ENCODE measurements at regions not wholly inside any gene's neighbourhood (a gene's known extent, or its start where the extent isn't known, plus 50 kb on each side); places are given as distances from the start of the nearest gene placed in this dataset.
"Not testable (repeated sequence)": the region's sequence is repeated elsewhere in the genome, so short reads cannot be mapped to it uniquely, and the experiment has no call there.

DNA sequence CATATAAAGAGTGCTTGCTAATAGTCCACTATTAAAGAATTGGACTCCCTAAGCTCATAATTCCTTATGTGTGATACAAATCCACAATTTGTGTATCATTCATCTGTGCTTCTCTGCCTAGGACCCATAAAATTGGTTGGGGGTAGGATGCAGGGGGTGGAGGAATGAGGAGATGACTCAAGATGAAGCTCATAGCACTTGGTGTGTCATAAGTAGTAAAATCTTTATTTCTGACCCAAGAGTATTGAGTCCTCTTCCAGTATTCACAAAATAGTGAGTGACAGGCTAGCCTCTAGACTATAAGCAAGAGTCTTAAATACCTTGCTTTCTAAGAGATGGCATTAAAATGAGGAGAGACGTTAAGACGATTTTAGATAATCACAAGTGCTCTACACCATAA is 390.9 kb upstream of the CDH19 start:
- DNase-seq = no peak

GRCh38 chr18:66993492-66993891 is 389.6 kb upstream of the CDH19 start:
- no peak for DNase-seq

DNA sequence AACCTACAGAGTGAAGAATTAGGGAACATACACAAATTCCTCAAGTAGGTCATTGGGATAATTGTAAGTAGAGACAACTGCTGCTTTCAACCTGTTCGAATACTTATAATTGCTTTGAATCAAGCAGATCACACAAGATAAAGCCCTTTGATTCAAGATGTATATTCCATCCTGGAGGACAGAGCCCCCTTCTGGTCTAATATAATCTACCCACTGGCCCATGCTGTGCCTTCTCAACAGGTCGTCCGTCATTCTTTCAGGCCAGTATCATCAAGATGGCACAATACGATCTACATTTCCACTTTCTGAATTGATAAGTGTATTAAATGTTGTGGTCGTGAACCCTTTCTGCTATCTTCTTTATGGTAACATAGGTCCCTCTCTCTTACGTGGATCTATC is 387.0 kb upstream of the CDH19 start:
- DNase-seq = no peak

GRCh38 chr18:66979009-66979408 is 375.1 kb upstream of the CDH19 start:
- no peak for DNase-seq

DNA sequence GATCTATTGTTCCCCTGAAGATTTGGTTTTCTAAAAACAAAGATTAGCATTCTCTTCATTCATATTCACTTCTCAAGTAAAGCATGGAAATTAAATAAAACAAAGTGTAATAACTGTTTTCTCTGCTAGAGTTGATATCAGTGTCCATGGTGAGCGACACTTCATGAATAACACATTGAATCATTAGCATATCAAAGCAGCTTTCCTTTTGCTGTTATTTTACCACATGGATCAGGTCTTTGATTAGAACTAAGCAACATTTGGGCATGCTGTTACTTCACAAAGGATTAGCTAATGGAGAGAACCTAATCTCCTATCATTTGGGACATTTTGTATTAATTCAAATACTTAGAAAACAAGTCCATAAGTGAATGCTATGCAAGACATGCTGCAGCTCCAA is 368.8 kb upstream of the CDH19 start:
- no peak for DNase-seq

GRCh38 chr18:66971960-66972359 is 368.1 kb upstream of the CDH19 start:
- DNase-seq = no peak

- DNase-seq = no peak
These were observed 362.3 kb upstream of the CDH19 start for GRCh38 chr18:66966171-66966570.

GRCh38 chr18:66958309-66958708 is 354.4 kb upstream of the CDH19 start:
- no peak for DNase-seq

DNA sequence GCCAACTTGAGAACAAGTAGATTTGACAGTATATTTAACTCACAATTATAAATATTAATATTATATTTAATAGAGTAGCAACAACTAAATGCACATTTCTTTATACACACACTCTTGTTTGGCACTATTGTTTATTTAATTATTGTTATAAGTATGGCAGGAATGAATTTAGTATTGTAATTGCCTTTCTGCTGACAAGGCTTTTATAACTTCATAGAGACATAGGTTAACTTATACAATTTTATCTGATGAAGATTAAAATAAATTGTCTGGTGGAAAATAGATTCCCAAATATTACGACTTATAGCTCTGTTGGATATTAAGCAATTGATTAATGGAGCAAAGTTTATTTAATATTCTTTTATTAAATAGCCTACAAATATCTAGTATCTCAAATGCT is 347.9 kb upstream of the CDH19 start:
- DNase-seq = no peak

DNA sequence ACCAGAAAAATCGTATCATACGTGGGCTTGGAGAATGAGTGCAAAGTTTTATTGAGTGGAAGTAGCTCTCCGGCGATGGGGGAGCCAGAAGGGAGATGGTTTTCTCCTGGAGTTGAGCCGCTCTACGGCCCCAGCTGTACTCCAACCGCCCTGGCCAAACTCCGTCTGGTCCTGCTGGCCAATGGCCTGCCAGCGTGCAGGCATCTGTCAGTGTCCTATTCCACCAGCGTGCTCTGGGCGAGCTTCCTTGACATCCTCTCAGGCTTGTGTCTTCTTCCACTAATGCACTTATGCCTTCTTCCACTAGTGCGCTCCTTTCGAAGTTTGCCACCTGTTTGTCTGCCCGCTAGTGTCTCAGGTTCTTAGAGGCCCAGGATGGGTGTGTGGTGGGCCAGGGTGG is 345.5 kb upstream of the CDH19 start:
- DNase-seq = no peak

DNA sequence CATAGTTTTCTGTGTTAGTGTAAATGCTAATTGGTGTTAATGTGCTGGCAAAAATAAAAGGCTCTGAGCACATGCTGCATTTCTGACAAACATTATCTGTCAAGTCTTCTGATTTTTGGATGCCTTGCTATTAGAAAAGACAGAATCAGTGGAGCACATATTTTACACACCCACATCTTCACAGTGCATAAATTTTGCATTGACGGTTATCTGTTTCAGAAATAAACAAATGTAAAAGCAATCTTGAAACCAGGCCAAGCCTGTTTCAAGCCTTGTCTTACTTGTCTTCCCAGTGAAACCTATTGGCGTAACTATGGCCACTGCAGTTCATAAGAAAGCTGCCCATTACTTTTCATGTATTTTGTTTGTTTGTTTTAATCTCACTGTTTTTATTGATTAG is 333.7 kb upstream of the CDH19 start:
- no peak for DNase-seq

DNA sequence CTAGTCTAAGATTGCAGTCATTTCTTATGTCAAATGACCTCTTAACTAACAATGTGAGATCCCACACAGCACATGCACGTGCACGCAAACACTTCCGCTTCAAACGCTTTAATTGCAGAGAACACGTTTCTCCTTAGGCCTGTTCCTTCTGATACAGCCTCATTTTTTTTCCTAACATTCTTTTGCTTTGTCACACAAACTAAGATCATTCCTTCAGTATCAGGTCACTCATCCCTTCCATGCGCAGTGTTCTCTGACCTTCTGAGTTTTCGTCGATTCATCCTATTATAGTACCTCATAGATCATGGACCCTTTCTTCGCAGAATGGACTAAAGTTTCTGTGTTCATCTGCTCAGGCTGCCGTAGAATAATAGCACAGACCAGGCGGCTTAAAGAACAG is 327.1 kb upstream of the CDH19 start:
- no peak for DNase-seq

DNA sequence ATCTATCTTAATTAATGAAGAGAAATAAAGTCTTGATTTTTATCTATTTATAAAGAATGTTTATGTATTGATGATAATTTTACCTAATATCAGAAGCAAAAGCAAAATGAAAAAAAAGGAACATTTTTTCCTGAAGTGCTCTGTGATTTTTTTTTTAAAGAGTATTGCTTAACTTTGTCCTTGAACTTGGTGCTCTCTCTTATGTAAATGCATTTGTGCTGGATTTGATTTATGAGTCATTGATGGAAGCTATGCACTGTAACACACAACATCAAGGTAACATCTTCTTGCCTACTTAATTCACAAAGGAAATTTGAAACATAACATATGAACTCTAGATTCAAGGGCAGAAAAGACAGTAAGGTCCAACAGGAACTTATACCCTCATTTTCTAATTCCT is 312.9 kb upstream of the CDH19 start:
- DNase-seq = no peak

GRCh38 chr18:66900837-66901236 is 296.9 kb upstream of the CDH19 start:
- DNase-seq = no peak

DNA sequence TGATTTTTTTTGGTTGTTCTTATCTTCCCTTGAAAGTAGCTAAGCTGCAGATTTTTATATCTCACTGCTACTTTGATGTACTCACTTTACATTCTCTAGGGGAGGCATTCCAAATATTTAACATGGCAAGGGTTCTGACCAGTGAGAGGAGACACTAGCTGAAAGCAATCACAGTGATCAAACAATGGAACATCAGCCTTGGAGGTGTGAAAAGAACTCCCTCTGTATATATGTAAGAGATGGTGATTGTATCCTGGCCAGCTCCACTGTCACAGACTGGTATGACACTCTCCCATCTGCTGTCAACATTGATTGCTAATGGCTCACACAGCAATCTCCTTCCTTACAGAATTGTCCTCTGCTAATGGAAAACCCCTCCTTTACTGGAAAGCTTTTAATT is 291.7 kb upstream of the CDH19 start:
- no peak for DNase-seq

GRCh38 chr18:66894851-66895250 is 291.0 kb upstream of the CDH19 start:
- no peak for DNase-seq

DNA sequence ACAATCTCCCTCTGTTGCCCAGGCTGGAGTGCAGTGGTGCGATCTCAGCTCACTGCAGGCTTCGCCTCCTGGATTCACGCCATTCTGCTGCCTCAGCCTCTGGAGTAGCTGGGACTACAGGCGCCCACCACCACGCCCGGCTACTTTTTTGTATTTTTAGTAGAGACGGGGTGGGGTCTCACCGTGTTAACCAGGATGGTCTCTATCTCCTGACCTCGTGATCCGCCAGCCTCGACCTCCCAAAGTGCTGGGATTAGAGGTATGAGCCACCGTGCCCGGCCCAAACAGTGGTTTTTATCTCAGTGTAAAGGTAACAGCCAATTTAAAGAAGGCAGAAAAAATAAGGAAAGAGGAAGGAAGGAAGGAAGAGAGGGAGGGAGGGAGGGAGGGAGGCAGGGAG is 288.5 kb upstream of the CDH19 start:
- DNase-seq = not testable (repeated sequence)

GRCh38 chr18:66874812-66875474 is 271.1 kb upstream of the CDH19 start:
- DNase-seq = no peak

- DNase-seq = no peak
These were observed 270.5 kb upstream of the CDH19 start for GRCh38 chr18:66874375-66874774.

DNA sequence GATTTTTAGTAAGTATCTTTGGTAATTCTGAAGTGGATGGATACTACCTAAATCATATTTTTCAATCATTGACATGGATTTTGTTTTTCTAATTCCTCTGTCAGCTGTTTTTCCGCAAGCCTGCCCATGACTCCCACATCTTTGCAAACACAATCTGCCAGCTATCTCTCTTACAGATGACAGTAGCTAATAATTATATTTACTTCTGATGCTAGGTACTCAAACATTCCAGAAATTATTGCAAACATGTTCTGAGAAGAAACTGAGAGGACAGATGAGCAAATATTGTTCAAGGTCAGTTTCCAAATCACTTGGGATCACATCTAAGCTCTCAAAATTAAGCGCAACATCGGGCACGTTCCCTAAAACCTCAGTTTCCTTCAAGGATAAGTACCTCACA is 270.0 kb upstream of the CDH19 start:
- no peak for DNase-seq

DNA sequence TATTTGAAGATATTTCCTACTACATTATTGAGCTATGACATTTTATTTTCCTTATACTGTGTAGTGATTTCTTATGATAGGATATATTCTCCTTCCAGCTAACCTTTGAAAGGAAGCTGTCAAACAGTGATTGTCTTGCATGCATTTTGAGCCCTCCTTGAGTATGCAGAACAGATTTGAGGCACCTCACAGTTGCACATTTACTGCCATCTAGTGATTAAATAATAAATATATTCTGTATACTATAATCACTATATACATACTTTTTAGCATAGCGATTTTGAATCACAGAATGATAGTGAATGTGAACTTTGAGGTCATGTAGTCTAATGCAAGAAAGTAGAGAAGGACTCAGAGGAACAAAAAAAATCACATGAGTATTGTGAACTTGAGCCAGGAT is 268.4 kb upstream of the CDH19 start:
- no peak for DNase-seq

- no peak for DNase-seq
These were observed 263.8 kb upstream of the CDH19 start for GRCh38 chr18:66867653-66868052.

GRCh38 chr18:66866427-66866940 is 262.6 kb upstream of the CDH19 start:
- DNase-seq = not testable (repeated sequence)

DNA sequence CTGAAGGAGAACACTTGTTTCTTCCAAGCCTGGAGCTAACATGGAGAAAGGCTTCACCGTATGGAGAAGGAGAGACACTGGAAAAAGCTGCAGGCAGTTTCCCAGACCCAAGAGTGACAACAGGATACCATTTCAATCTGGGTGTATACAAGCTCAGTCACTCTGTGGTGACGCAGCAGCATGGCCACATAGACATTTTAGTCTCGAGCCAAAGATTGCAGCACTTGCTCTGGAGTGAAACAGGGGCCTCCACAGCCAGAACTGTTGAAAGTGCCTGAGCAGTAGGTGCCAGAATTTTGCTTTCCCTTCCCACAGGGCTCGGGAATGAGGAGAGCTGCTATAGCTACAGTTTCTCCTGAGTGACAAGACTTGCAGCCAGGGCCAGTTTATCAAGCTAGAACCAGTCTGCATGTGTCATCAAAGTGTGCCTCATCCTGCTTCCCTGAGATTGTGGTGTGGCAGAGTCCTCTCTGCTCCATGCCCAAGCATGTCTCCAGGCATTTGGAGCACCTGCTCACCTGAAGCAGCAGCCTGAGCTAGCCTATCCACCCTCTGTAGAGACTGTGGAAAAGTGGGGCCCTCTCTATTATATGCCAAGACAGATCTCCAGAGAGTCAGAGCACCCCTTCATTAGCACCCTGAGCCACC is 234.6 kb upstream of the CDH19 start:
- no peak for DNase-seq

DNA sequence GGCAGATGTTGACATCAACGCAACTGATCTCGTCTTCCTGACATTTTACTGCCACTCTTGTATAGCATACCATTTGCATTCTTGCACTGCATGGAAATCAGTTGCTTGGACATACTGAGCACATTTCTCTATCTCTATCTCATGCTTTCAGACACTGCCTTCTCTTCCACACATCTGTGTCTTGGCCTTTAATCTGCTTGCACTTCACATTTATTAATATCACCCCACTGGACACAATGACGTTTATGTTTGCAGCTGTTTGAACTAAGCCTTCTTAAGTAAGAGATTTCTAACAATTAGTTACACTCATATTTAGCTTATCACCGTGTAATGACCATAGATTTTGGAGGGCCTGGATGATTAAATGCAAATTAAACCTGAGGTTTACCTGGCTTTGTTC is 229.8 kb upstream of the CDH19 start:
- no peak for DNase-seq
